Natural killer cell (primary cell): ENCODE measurements at regions not wholly inside any gene's neighbourhood (a gene's known extent, or its start where the extent isn't known, plus 50 kb on each side); places are given as distances from the start of the nearest gene placed in this dataset.

Experiments used
- ATAC-seq, 3 donors: fragments of 150-1000 bp in 2 of 3; fragments of 200-7000 bp in 1 of 3; cut with Tn5 transposase; 1 replicate in 1 of 3; 2 replicates in 2 of 3; pipeline ENCODE4 v1.10.0; 2021; ENCODE audit warnings: mild to moderate bottlenecking in 2 of 3, moderate library complexity in 2 of 3
- DNase-seq, 2 donors: peaks; one replicate each; pipeline versions ENCODE4 v3.0.0 to v3.0.0-alpha.2; 2013 to 2021; ENCODE audit warnings: mixed read lengths in 1 of 2
- H3K27ac ChIP-seq: one replicate; pipeline ENCODE4 v1.5.1; 2013; ENCODE audit warnings: mild to moderate bottlenecking, low read length
- H3K27me3 ChIP-seq: one replicate; pipeline ENCODE4 v1.6.1; 2013; ENCODE audit warnings: low read length; ENCODE audit not compliant: control insufficient read depth, insufficient read depth
- H3K36me3 ChIP-seq: one replicate; pipeline ENCODE4 v1.6.1; 2013; ENCODE audit warnings: low read length; ENCODE audit not compliant: control insufficient read depth, insufficient read depth
- H3K4me1 ChIP-seq: one replicate; pipeline ENCODE4 v1.6.1; 2013; ENCODE audit warnings: low read length; ENCODE audit not compliant: control insufficient read depth, insufficient read depth
- H3K4me3 ChIP-seq: one replicate; pipeline ENCODE4 v1.5.1; 2013; ENCODE audit warnings: low read length
- H3K9me3 ChIP-seq: one replicate; pipeline ENCODE4 v1.6.1; 2013; ENCODE audit warnings: low read length; ENCODE audit not compliant: control insufficient read depth, insufficient read depth
- H3K27ac Mint-ChIP-seq, 2 donors: one replicate each; pipeline ENCODE4 v1.8.0; 2022; ENCODE audit warnings: mild to moderate bottlenecking in 2 of 2, mixed read lengths in 2 of 2, moderate library complexity in 1 of 2
- H3K27me3 Mint-ChIP-seq, 2 donors: one replicate each; pipeline ENCODE4 v1.8.0; 2022; ENCODE audit warnings: low read depth in 2 of 2, mixed read lengths in 2 of 2
- H3K36me3 Mint-ChIP-seq: one replicate; pipeline ENCODE4 v1.8.0; 2022; ENCODE audit warnings: mixed read lengths
- H3K4me1 Mint-ChIP-seq, 2 donors: one replicate each; pipeline ENCODE4 v1.8.0; 2022; ENCODE audit warnings: mixed read lengths in 2 of 2
- H3K4me3 Mint-ChIP-seq: one replicate; pipeline ENCODE4 v1.8.0; 2022; ENCODE audit warnings: mild to moderate bottlenecking, moderate library complexity, mixed read lengths
- H3K9me3 Mint-ChIP-seq, 2 donors: one replicate each; pipeline ENCODE4 v1.8.0; 2022; ENCODE audit warnings: mixed read lengths in 2 of 2
- WGBS: methylation state at CpG from one replicate; pipeline ENCODE4 v1.1.7; 2013; ENCODE audit warnings: missing lambda C conversion rate; ENCODE audit not compliant: insufficient coverage; 5-methylcytosine and 5-hydroxymethylcytosine counted together
- intact Hi-C: fragments of 100-400 bp; cut with micrococcal nuclease; formaldehyde crosslinking; loops from one replicate; pipeline ENCODE4 v1.14.2; 2022
- TF ChIP-seq, protein P1 (sequence below): fragments of 200-600 bp; IDR thresholded peaks from one replicate; pipeline ENCODE4 v1.8.0; 2022; ENCODE audit warnings: antibody characterized with exemption

DNA sequence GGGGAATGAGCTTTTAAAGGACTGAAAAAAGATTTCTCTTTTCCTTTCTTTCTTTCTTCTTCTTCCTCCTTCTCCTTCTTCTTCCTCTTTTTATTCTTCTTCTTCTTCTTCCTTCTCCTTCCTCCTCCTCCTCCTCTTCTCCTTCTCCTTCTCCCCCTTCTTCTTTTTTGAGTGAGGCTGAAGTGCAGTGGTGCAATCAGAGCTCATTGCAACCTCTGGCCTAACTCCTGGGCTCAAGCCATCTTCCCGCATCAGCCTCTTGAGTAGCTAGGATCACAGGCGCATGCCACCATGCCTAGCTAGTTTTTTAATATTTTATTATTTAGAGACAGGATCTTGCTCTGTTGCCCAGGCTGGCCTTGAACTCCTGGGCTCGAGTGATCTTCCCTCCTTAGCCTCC is 120.9 kb upstream of the KL start:
- ATAC-seq, result no peak
- Histone ChIP-seq H3K36me3 (no peaks in the 10 kb centered on the region), H3K9me3 (no peaks in the 10 kb centered on the region), H3K27me3 (no peaks in the 10 kb centered on the region), H3K4me1 (no peaks in the 10 kb centered on the region), H3K27ac (no peak overlapping the region), H3K4me3 (no peak overlapping the region)
- Mint-ChIP-seq H3K27ac (no peak overlapping the region), H3K4me3 (no peak overlapping the region), H3K4me1 (no peaks in the 10 kb centered on the region), H3K27me3 (peaks cover 0 to 7% of the 10 kb centered on the region in 2 donors), H3K36me3 (no peaks in the 10 kb centered on the region), H3K9me3 (peaks cover 0 to 6% of the 10 kb centered on the region in 2 donors)
- 92% methylated on average over 3 of the region's 3 CpGs for WGBS
- TF ChIP-seq, protein P1, sequence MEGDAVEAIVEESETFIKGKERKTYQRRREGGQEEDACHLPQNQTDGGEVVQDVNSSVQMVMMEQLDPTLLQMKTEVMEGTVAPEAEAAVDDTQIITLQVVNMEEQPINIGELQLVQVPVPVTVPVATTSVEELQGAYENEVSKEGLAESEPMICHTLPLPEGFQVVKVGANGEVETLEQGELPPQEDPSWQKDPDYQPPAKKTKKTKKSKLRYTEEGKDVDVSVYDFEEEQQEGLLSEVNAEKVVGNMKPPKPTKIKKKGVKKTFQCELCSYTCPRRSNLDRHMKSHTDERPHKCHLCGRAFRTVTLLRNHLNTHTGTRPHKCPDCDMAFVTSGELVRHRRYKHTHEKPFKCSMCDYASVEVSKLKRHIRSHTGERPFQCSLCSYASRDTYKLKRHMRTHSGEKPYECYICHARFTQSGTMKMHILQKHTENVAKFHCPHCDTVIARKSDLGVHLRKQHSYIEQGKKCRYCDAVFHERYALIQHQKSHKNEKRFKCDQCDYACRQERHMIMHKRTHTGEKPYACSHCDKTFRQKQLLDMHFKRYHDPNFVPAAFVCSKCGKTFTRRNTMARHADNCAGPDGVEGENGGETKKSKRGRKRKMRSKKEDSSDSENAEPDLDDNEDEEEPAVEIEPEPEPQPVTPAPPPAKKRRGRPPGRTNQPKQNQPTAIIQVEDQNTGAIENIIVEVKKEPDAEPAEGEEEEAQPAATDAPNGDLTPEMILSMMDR, result no peak
- no peak for DNase-seq
- intact Hi-C loops, result no loop called here

- H3K9me3 ChIP-seq, result no peaks in the 10 kb centered on the region
- H3K27me3 Mint-ChIP-seq, result peaks cover 0 to 7% of the 10 kb centered on the region in 2 donors
- DNase-seq (no peak), ATAC-seq (no peak)
- no peaks in the 10 kb centered on the region for H3K27me3 ChIP-seq
- no peaks in the 10 kb centered on the region for H3K36me3 ChIP-seq
- no peak overlapping the region for H3K27ac Mint-ChIP-seq
- H3K27ac ChIP-seq, result no peak overlapping the region
- WGBS, result 92% methylated on average over 3 of the region's 4 CpGs
- peaks cover 2 to 9% of the 10 kb centered on the region in 2 donors for H3K9me3 Mint-ChIP-seq
- no peaks in the 10 kb centered on the region for H3K4me1 Mint-ChIP-seq
- TF ChIP-seq, protein P1, result no peak
- no peaks in the 10 kb centered on the region for H3K4me1 ChIP-seq
- intact Hi-C loops, result no loop called here
- no peak overlapping the region for H3K4me3 Mint-ChIP-seq
- H3K4me3 ChIP-seq, result no peak overlapping the region
- no peaks in the 10 kb centered on the region for H3K36me3 Mint-ChIP-seq
Measured at GRCh38 chr13:32897296-32897695, 118.9 kb upstream of the KL start.

DNA sequence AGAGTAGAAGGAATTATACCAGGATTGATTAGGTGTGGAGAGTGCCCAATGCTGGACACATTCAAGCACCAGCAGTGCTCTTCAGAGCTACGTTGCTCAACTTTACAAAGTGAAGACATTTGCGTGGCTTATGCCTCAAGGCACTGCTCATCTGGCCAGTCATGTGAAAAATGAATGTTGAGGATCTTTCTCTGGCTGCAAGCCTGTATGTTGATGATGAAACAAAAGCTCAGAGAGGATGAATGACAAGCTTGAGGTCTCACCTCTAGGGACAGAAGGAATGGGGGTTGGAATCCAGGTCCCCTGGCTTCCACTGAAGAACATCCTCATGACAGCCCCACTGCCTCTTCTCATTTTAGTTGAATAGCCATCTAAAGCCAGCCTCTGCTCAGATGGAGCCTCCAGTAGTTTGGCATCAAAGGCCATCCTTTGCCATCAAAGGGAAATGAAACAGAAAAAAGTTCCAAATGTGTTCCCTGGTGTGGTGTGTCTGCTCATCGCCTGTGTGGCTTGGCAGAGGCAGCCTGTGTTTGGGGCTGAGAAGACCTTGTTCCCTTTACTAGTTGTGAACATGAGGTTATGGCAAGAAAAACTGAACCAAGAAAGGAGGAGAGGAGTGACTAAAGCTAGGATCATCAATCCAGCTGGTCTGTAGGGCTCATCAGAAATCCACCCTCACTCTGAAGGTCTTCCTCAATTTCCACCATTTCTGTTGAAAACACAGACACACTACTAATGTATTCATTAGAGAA is 114.0 kb upstream of the KL start:
- Mint-ChIP-seq H3K27ac (no peak overlapping the region), H3K27me3 (no peaks in the 10 kb centered on the region), H3K4me1 (peaks cover 0 to 11% of the 10 kb centered on the region in 2 donors), H3K4me3 (no peak overlapping the region), H3K9me3 (peaks cover 2 to 3% of the 10 kb centered on the region in 2 donors), H3K36me3 (no peaks in the 10 kb centered on the region)
- intact Hi-C loops, result no loop called here
- 83% methylated on average over 3 of the region's 3 CpGs for WGBS
- H3K4me3 ChIP-seq, result no peak overlapping the region
- H3K4me1 ChIP-seq, result no peaks in the 10 kb centered on the region
- no peak for DNase-seq
- ATAC-seq, result no peak
- H3K9me3 ChIP-seq, result no peaks in the 10 kb centered on the region
- no peak overlapping the region for H3K27ac ChIP-seq
- H3K27me3 ChIP-seq, result no peaks in the 10 kb centered on the region
- TF ChIP-seq, protein P1, result no peak
- no peaks in the 10 kb centered on the region for H3K36me3 ChIP-seq

- H3K4me1 ChIP-seq, result no peaks in the 10 kb centered on the region
- Mint-ChIP-seq H3K4me3 (no peak overlapping the region), H3K36me3 (no peaks in the 10 kb centered on the region), H3K4me1 (peaks cover 0 to 11% of the 10 kb centered on the region in 2 donors), H3K27me3 (no peaks in the 10 kb centered on the region), H3K9me3 (peaks cover 2 to 3% of the 10 kb centered on the region in 2 donors), H3K27ac (no peak overlapping the region)
- H3K27ac ChIP-seq, result no peak overlapping the region
- intact Hi-C loops, result no loop called here
- H3K36me3 ChIP-seq, result no peaks in the 10 kb centered on the region
- H3K9me3 ChIP-seq, result no peaks in the 10 kb centered on the region
- H3K27me3 ChIP-seq, result no peaks in the 10 kb centered on the region
- DNase-seq (no peak), ATAC-seq (no peak)
- 94% methylated on average over 8 of the region's 8 CpGs for WGBS
- TF ChIP-seq, protein P1, result no peak
- no peak overlapping the region for H3K4me3 ChIP-seq
Measured at GRCh38 chr13:32902874-32903273, 113.3 kb upstream of the KL start.
